T47D (cell line): ENCODE measurements at regions not wholly inside any gene's neighbourhood (a gene's known extent, or its start where the extent isn't known, plus 50 kb on each side); places are given as distances from the start of the nearest gene placed in this dataset.

Source experiments
- DNase-seq, 2 experiments: peaks; one replicate each; pipeline versions ENCODE4 v3.0.0 to v3.0.0-alpha.2; 2011 to 2012; ENCODE audit warnings: low read depth in 1 of 2, low spot score in 1 of 2
- JUND ChIP-seq: IDR thresholded peaks from 2 replicates; pipeline ENCODE4 v1.6.1; 2012; ENCODE audit warnings: low read depth
- in situ Hi-C: cut with HindIII; loops from 2 replicates; pipeline ENCODE4 v1.10.0; 2016; ENCODE audit warnings: low sequenced_read_pairs, low pct_unique_long_range_greater_than_20kb

- TF ChIP-seq JUND: no peak
- in situ Hi-C loops: no loop called here
- no peak for DNase-seq
These were observed 677.8 kb upstream of the POU3F2 start for GRCh38 chr6:98156580-98156979.

GRCh38 chr6:98179606-98180005, 654.8 kb upstream of the POU3F2 start:
- DNase-seq: no peak
- no peak for TF ChIP-seq JUND
- in situ Hi-C loops: no loop called here

GRCh38 chr6:98200084-98200483, 634.3 kb upstream of the POU3F2 start:
- TF ChIP-seq JUND: no peak
- in situ Hi-C loops: no loop called here
- no peak for DNase-seq

- TF ChIP-seq JUND: no peak
- in situ Hi-C loops: no loop called here
- DNase-seq: peak in 1 of 2 experiments; percentile 30
These were observed 631.1 kb upstream of the POU3F2 start for GRCh38 chr6:98203170-98203806.

- no peak for TF ChIP-seq JUND
- no peak for DNase-seq
- in situ Hi-C loops: no loop called here
These were observed 621.9 kb upstream of the POU3F2 start for GRCh38 chr6:98212468-98212867.

GRCh38 chr6:98215531-98215930, 618.8 kb upstream of the POU3F2 start:
- no peak for DNase-seq
- no peak for TF ChIP-seq JUND
- in situ Hi-C loops: no loop called here

- no peak for DNase-seq
- in situ Hi-C loops: no loop called here
- TF ChIP-seq JUND: no peak
These were observed 604.1 kb upstream of the POU3F2 start for GRCh38 chr6:98230250-98230649.

GRCh38 chr6:98239057-98239456, 595.3 kb upstream of the POU3F2 start:
- no peak for TF ChIP-seq JUND
- DNase-seq: no peak
- in situ Hi-C loops: no loop called here

- TF ChIP-seq JUND: no peak
- in situ Hi-C loops: no loop called here
- no peak for DNase-seq
These were observed 592.7 kb upstream of the POU3F2 start for GRCh38 chr6:98241630-98242029.

GRCh38 chr6:98254624-98255023, 579.8 kb upstream of the POU3F2 start:
- DNase-seq: no peak
- no peak for TF ChIP-seq JUND
- in situ Hi-C loops: no loop called here

GRCh38 chr6:98260382-98260781, 574.0 kb upstream of the POU3F2 start:
- no peak for DNase-seq
- in situ Hi-C loops: no loop called here
- TF ChIP-seq JUND: no peak

- in situ Hi-C loops: no loop called here
- no peak for TF ChIP-seq JUND
- DNase-seq: no peak
These were observed 562.3 kb upstream of the POU3F2 start for GRCh38 chr6:98272060-98272459.

GRCh38 chr6:98274691-98275090, 559.7 kb upstream of the POU3F2 start:
- TF ChIP-seq JUND: no peak
- in situ Hi-C loops: no loop called here

GRCh38 chr6:98280492-98280891, 553.9 kb upstream of the POU3F2 start:
- TF ChIP-seq JUND: no peak
- in situ Hi-C loops: no loop called here
- no peak for DNase-seq

More at GRCh38 chr6:98274691-98275090, 559.7 kb upstream of the POU3F2 start:
- DNase-seq: no peak
